Neural progenitor cell (in vitro differentiated cells): ENCODE measurements at regions not wholly inside any gene's neighbourhood (a gene's known extent, or its start where the extent isn't known, plus 50 kb on each side); places are given as distances from the start of the nearest gene placed in this dataset.

Experiments
- DNase-seq: peaks from one replicate; pipeline ENCODE4 v3.0.0-alpha.2; 2016; ENCODE audit warnings: low spot score
- H2AFZ ChIP-seq: fragments of 200-600 bp; sonication (generic); replicated peaks from 2 replicates; pipeline ENCODE4 v1.6.1; 2016; ENCODE audit warnings: antibody characterized with exemption
- H3F3A ChIP-seq: fragments of 200-600 bp; sonication (generic); 2 replicates; pipeline ENCODE4 v1.6.1; 2016; ENCODE audit warnings: antibody characterized with exemption, low read depth
- H3K27ac ChIP-seq: fragments of 200-600 bp; sonication (generic); 2 replicates; pipeline ENCODE4 v1.5.1; 2016; ENCODE audit warnings: mild to moderate bottlenecking
- H3K27me3 ChIP-seq: fragments of 200-600 bp; sonication (generic); 2 replicates; pipeline ENCODE4 v1.6.1; 2016; ENCODE audit warnings: mild to moderate bottlenecking, moderate library complexity
- H3K36me3 ChIP-seq: fragments of 200-600 bp; sonication (generic); 2 replicates; pipeline ENCODE4 v1.5.1; 2016
- H3K4me1 ChIP-seq: fragments of 200-600 bp; sonication (generic); 2 replicates; pipeline ENCODE4 v1.6.1; 2016; ENCODE audit warnings: mixed run types
- H3K4me2 ChIP-seq: fragments of 200-600 bp; sonication (generic); 2 replicates; pipeline ENCODE4 v1.6.1; 2016
- H3K4me3 ChIP-seq: fragments of 200-600 bp; sonication (generic); 2 replicates; pipeline ENCODE4 v1.5.1; 2016
- H3K79me2 ChIP-seq: fragments of 200-600 bp; sonication (generic); 2 replicates; pipeline ENCODE4 v1.6.1; 2016; ENCODE audit warnings: low read depth
- H3K9ac ChIP-seq: fragments of 200-600 bp; sonication (generic); 2 replicates; pipeline ENCODE4 v1.6.1; 2016
- H3K9me3 ChIP-seq: fragments of 200-600 bp; sonication (generic); 2 replicates; pipeline ENCODE4 v1.5.1; 2016; ENCODE audit warnings: low read depth
- H4K20me1 ChIP-seq: fragments of 200-600 bp; sonication (generic); 2 replicates; pipeline ENCODE4 v1.6.1; 2016; ENCODE audit warnings: low read depth
- H3K27ac Mint-ChIP-seq: 3 replicates; pipeline ENCODE4 v1.8.0; 2021; ENCODE audit warnings: mixed read lengths
- H3K27me3 Mint-ChIP-seq: 2 replicates; pipeline ENCODE4 v1.8.0; 2022; ENCODE audit warnings: low read depth, mild to moderate bottlenecking, inconsistent platforms, moderate library complexity, mixed read lengths; ENCODE audit not compliant: insufficient read depth
- H3K36me3 Mint-ChIP-seq: 3 replicates; pipeline ENCODE4 v1.8.0; 2021; ENCODE audit warnings: mixed read lengths
- H3K4me1 Mint-ChIP-seq: 3 replicates; pipeline ENCODE4 v1.8.0; 2021; ENCODE audit warnings: mixed read lengths
- H3K4me3 Mint-ChIP-seq: 3 replicates; pipeline ENCODE4 v1.8.0; 2021; ENCODE audit warnings: mild to moderate bottlenecking, moderate library complexity, mixed read lengths
- H3K9me3 Mint-ChIP-seq: 3 replicates; pipeline ENCODE4 v1.8.0; 2020; ENCODE audit warnings: mixed read lengths
- EZH2 ChIP-seq: fragments of 200-600 bp; sonication (generic); IDR thresholded peaks from 2 replicates; pipeline ENCODE4 v1.6.1; 2017; ENCODE audit warnings: antibody characterized with exemption, mild to moderate bottlenecking, moderate library complexity
- EZH2phosphoT487 ChIP-seq: fragments of 200-600 bp; sonication (generic); IDR thresholded peaks from 2 replicates; pipeline ENCODE4 v1.6.1; 2017; ENCODE audit warnings: antibody characterized with exemption
- TF ChIP-seq, protein P1 (sequence below): fragments of 200-600 bp; sonication (generic); IDR thresholded peaks from 2 replicates; pipeline ENCODE4 v1.5.1; 2017; ENCODE audit warnings: antibody characterized with exemption, mild to moderate bottlenecking

DNA sequence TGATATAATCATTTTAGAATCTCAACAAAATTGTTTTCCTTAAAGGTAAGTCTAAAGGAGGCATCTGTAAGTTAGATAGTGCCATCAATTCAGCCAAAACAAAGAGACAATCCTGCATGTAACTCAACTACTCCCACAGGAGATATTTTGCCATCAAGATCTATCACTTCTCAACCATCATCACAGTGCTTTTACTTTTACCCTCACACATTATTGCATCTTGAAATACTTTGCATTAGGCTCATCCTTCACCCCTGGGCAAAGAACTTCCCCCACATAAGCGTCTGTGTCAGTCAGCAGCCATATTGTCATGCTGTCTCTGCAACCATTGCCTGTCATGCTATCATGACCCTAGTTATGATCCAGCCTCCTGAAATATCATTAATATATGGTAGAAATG lies 54.9 kb upstream of the NLGN1 start:
- Mint-ChIP-seq H3K27ac (no peak overlapping the region), H3K4me3 (no peak overlapping the region), H3K4me1 (no peaks in the 10 kb centered on the region), H3K27me3 (no peaks in the 10 kb centered on the region), H3K9me3 (no peaks in the 10 kb centered on the region), H3K36me3 (no peaks in the 10 kb centered on the region)
- H3K4me1 ChIP-seq, result no peaks in the 10 kb centered on the region
- H3K27ac ChIP-seq, result no peak overlapping the region
- no peak overlapping the region for H3K4me2 ChIP-seq
- H4K20me1 ChIP-seq, result no peaks in the 10 kb centered on the region
- H2AFZ ChIP-seq, result no peak overlapping the region
- TF ChIP-seq, protein P1, sequence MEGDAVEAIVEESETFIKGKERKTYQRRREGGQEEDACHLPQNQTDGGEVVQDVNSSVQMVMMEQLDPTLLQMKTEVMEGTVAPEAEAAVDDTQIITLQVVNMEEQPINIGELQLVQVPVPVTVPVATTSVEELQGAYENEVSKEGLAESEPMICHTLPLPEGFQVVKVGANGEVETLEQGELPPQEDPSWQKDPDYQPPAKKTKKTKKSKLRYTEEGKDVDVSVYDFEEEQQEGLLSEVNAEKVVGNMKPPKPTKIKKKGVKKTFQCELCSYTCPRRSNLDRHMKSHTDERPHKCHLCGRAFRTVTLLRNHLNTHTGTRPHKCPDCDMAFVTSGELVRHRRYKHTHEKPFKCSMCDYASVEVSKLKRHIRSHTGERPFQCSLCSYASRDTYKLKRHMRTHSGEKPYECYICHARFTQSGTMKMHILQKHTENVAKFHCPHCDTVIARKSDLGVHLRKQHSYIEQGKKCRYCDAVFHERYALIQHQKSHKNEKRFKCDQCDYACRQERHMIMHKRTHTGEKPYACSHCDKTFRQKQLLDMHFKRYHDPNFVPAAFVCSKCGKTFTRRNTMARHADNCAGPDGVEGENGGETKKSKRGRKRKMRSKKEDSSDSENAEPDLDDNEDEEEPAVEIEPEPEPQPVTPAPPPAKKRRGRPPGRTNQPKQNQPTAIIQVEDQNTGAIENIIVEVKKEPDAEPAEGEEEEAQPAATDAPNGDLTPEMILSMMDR, result no peak
- TF ChIP-seq EZH2 (no peak), EZH2phosphoT487 (no peak)
- no peak overlapping the region for H3K4me3 ChIP-seq
- no peaks in the 10 kb centered on the region for H3K9me3 ChIP-seq
- no peaks in the 10 kb centered on the region for H3K27me3 ChIP-seq
- no peak overlapping the region for H3K9ac ChIP-seq
- no peaks in the 10 kb centered on the region for H3K36me3 ChIP-seq
- H3F3A ChIP-seq, result no peaks in the 10 kb centered on the region
- no peak for DNase-seq
- no peaks in the 10 kb centered on the region for H3K79me2 ChIP-seq

DNA sequence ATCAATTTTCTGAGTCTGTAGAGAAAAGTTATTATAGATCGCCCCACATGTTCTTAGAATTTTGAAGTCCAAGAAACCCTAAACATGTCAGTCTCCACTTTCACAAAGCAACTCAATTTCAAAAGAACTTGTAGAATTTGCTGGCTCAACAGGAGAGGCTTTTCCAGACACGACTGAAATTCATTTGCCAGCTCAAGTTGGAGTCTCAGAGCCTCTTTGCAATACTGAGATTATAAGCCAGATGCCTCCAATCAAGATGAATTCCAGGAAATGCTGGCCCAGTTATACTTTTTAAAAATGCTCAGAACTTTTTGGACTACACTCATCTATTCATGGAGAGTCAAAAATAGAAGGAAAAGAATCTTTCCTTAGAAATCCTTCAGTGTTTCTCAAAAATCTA lies 56.9 kb upstream of the NLGN1 start:
- no peak overlapping the region for H3K27ac ChIP-seq
- DNase-seq, result no peak
- no peaks in the 10 kb centered on the region for H3K27me3 ChIP-seq
- H3K36me3 Mint-ChIP-seq, result no peaks in the 10 kb centered on the region
- H3K9me3 Mint-ChIP-seq, result no peaks in the 10 kb centered on the region
- no peak overlapping the region for H3K4me3 Mint-ChIP-seq
- no peaks in the 10 kb centered on the region for H3K4me1 Mint-ChIP-seq
- no peaks in the 10 kb centered on the region for H3K9me3 ChIP-seq
- H3K9ac ChIP-seq, result no peak overlapping the region
- H3K4me3 ChIP-seq, result no peak overlapping the region
- TF ChIP-seq EZH2phosphoT487, result no peak
- TF ChIP-seq, protein P1, result no peak
- no peak for TF ChIP-seq EZH2
- no peaks in the 10 kb centered on the region for H3K36me3 ChIP-seq
- H4K20me1 ChIP-seq, result no peaks in the 10 kb centered on the region
- H3K4me1 ChIP-seq, result no peaks in the 10 kb centered on the region
- H2AFZ ChIP-seq, result no peak overlapping the region
- H3K27ac Mint-ChIP-seq, result no peak overlapping the region
- H3K27me3 Mint-ChIP-seq, result no peaks in the 10 kb centered on the region
- H3F3A ChIP-seq, result no peaks in the 10 kb centered on the region
- no peaks in the 10 kb centered on the region for H3K79me2 ChIP-seq
- H3K4me2 ChIP-seq, result no peak overlapping the region

DNA sequence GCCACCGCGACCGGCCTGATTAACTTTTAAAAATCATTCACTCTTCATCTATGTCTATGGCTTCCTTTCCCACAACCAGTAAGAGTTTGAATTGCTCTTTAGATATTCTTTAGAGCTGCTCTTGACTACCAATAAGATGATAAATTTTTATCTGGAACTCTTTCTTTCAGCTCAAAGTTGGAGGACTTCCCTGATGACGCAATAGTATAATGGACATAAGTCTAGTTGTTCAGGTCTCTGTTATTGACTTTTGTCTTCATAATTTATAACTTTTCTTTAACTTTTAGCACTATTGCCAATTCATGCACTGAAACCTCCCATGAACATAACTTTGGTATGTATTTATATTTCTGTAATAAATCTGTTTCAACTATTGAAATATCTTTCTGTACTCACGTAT lies 61.3 kb upstream of the NLGN1 start:
- Histone ChIP-seq H3K79me2 (no peaks in the 10 kb centered on the region), H3K27me3 (no peaks in the 10 kb centered on the region), H3K4me1 (no peaks in the 10 kb centered on the region), H3K27ac (no peak overlapping the region), H3K4me2 (no peak overlapping the region), H3K9ac (no peak overlapping the region), H2AFZ (no peak overlapping the region), H3K9me3 (no peaks in the 10 kb centered on the region), H3F3A (no peaks in the 10 kb centered on the region), H3K4me3 (no peak overlapping the region), H4K20me1 (no peaks in the 10 kb centered on the region), H3K36me3 (no peaks in the 10 kb centered on the region)
- Mint-ChIP-seq H3K4me1 (no peaks in the 10 kb centered on the region), H3K36me3 (no peaks in the 10 kb centered on the region), H3K4me3 (no peak overlapping the region), H3K27me3 (no peaks in the 10 kb centered on the region), H3K27ac (no peak overlapping the region), H3K9me3 (no peaks in the 10 kb centered on the region)
- TF ChIP-seq EZH2, result no peak
- TF ChIP-seq, protein P1, result no peak
- no peak for TF ChIP-seq EZH2phosphoT487
- no peak for DNase-seq

DNA sequence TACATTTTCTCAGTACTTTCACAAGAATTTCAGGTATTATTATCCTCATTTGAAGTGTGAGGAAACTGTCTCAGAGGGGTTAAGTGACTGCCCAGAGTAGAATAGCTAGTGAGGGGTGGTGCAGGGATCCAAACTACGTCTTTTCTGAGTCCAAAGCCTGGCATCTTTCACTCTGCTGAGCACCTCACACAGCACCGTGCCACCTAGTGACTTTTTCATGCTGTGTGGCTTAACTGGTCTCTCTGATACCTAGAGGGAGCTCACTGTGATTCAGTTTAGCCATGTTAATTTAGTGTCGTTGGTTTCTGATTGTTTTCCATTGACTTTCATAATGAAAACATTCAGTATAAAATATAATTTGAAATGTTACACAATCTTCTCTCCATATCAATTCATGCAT lies 91.4 kb upstream of the NLGN1 start:
- no peak for TF ChIP-seq EZH2phosphoT487
- Histone ChIP-seq H3K27ac (no peak overlapping the region), H3K9me3 (no peaks in the 10 kb centered on the region), H2AFZ (no peak overlapping the region), H3K4me2 (no peak overlapping the region), H3K4me3 (no peak overlapping the region), H3F3A (no peaks in the 10 kb centered on the region), H3K4me1 (peaks cover 27% of the 10 kb centered on the region), H4K20me1 (no peaks in the 10 kb centered on the region), H3K27me3 (no peaks in the 10 kb centered on the region), H3K79me2 (no peaks in the 10 kb centered on the region), H3K9ac (no peak overlapping the region), H3K36me3 (no peaks in the 10 kb centered on the region)
- Mint-ChIP-seq H3K4me3 (no peak overlapping the region), H3K9me3 (no peaks in the 10 kb centered on the region), H3K27ac (no peak overlapping the region), H3K27me3 (no peaks in the 10 kb centered on the region), H3K36me3 (no peaks in the 10 kb centered on the region), H3K4me1 (no peaks in the 10 kb centered on the region)
- DNase-seq, result no peak
